ENCODE measurements at regions not wholly inside any gene's neighbourhood (a gene's known extent, or its start where the extent isn't known, plus 50 kb on each side); places are given as distances from the start of the nearest gene placed in this dataset.

GRCh38 chr10:8986975-8987374 is 932.5 kb downstream of the GATA3 start:
- no peak for ATAC-seq
- no peak overlapping the region for H3K27ac Mint-ChIP-seq

GRCh38 chr10:8987712-8988111 is 933.2 kb downstream of the GATA3 start:
- Mint-ChIP-seq H3K27ac (no peak overlapping the region), H3K4me1 (no peaks in the 10 kb centered on the region), H3K27me3 (no peaks in the 10 kb centered on the region), H3K9me3 (peaks cover 2% of the 10 kb centered on the region), H3K36me3 (no peaks in the 10 kb centered on the region), H3K4me3 (no peak overlapping the region)
- ATAC-seq: no peak

More at GRCh38 chr10:8986975-8987374, 932.5 kb downstream of the GATA3 start:
- H3K4me1 Mint-ChIP-seq: no peaks in the 10 kb centered on the region
- no peak overlapping the region for H3K4me3 Mint-ChIP-seq
- H3K9me3 Mint-ChIP-seq: peaks cover 2% of the 10 kb centered on the region
- H3K36me3 Mint-ChIP-seq: no peaks in the 10 kb centered on the region
- H3K27me3 Mint-ChIP-seq: no peaks in the 10 kb centered on the region

GRCh38 chr10:8990280-8990987 is 935.9 kb downstream of the GATA3 start:
- Mint-ChIP-seq H3K9me3 (peaks cover 2% of the 10 kb centered on the region), H3K27me3 (no peaks in the 10 kb centered on the region), H3K36me3 (no peaks in the 10 kb centered on the region), H3K4me1 (no peaks in the 10 kb centered on the region), H3K27ac (no peak overlapping the region), H3K4me3 (no peak overlapping the region)
- no peak for ATAC-seq

- Mint-ChIP-seq H3K4me1 (no peaks in the 10 kb centered on the region), H3K27me3 (no peaks in the 10 kb centered on the region), H3K36me3 (no peaks in the 10 kb centered on the region), H3K4me3 (no peak overlapping the region), H3K27ac (no peak overlapping the region), H3K9me3 (peaks cover 2% of the 10 kb centered on the region)
- ATAC-seq: no peak
Measured at GRCh38 chr10:8992009-8992408, 937.5 kb downstream of the GATA3 start.

- Mint-ChIP-seq H3K36me3 (no peaks in the 10 kb centered on the region), H3K27me3 (no peaks in the 10 kb centered on the region), H3K4me3 (no peak overlapping the region), H3K4me1 (no peaks in the 10 kb centered on the region), H3K27ac (no peak overlapping the region), H3K9me3 (peaks cover 2% of the 10 kb centered on the region)
- ATAC-seq: no peak
Measured at GRCh38 chr10:8993864-8994263, 939.4 kb downstream of the GATA3 start.

GRCh38 chr10:8998751-8999150 is 944.3 kb downstream of the GATA3 start:
- no peak for ATAC-seq
- no peaks in the 10 kb centered on the region for H3K27me3 Mint-ChIP-seq
- H3K27ac Mint-ChIP-seq: no peak overlapping the region
- no peak overlapping the region for H3K4me3 Mint-ChIP-seq
- no peaks in the 10 kb centered on the region for H3K4me1 Mint-ChIP-seq
- H3K9me3 Mint-ChIP-seq: no peaks in the 10 kb centered on the region
- no peaks in the 10 kb centered on the region for H3K36me3 Mint-ChIP-seq

- H3K27me3 Mint-ChIP-seq: no peaks in the 10 kb centered on the region
- ATAC-seq: no peak
- H3K36me3 Mint-ChIP-seq: no peaks in the 10 kb centered on the region
- no peak overlapping the region for H3K4me3 Mint-ChIP-seq
- no peaks in the 10 kb centered on the region for H3K4me1 Mint-ChIP-seq
- H3K9me3 Mint-ChIP-seq: no peaks in the 10 kb centered on the region
- no peak overlapping the region for H3K27ac Mint-ChIP-seq
Measured at GRCh38 chr10:9003122-9003521, 948.6 kb downstream of the GATA3 start.

- no peak overlapping the region for H3K4me3 Mint-ChIP-seq
- no peak for ATAC-seq
- H3K27ac Mint-ChIP-seq: no peak overlapping the region
Measured at GRCh38 chr10:9004736-9005135, 950.2 kb downstream of the GATA3 start.

GRCh38 chr10:9009505-9009904 is 955.0 kb downstream of the GATA3 start:
- no peaks in the 10 kb centered on the region for H3K27me3 Mint-ChIP-seq
- no peak overlapping the region for H3K27ac Mint-ChIP-seq
- H3K36me3 Mint-ChIP-seq: no peaks in the 10 kb centered on the region
- no peak for ATAC-seq
- no peak overlapping the region for H3K4me3 Mint-ChIP-seq
- no peaks in the 10 kb centered on the region for H3K9me3 Mint-ChIP-seq
- H3K4me1 Mint-ChIP-seq: no peaks in the 10 kb centered on the region

More at GRCh38 chr10:9004736-9005135, 950.2 kb downstream of the GATA3 start:
- Mint-ChIP-seq H3K4me1 (no peaks in the 10 kb centered on the region), H3K9me3 (no peaks in the 10 kb centered on the region), H3K27me3 (no peaks in the 10 kb centered on the region), H3K36me3 (no peaks in the 10 kb centered on the region)

- ATAC-seq: no peak
- no peaks in the 10 kb centered on the region for H3K27me3 Mint-ChIP-seq
- H3K27ac Mint-ChIP-seq: no peak overlapping the region
- no peaks in the 10 kb centered on the region for H3K4me1 Mint-ChIP-seq
- H3K36me3 Mint-ChIP-seq: no peaks in the 10 kb centered on the region
- no peak overlapping the region for H3K4me3 Mint-ChIP-seq
- no peaks in the 10 kb centered on the region for H3K9me3 Mint-ChIP-seq
Measured at GRCh38 chr10:9010093-9010492, 955.6 kb downstream of the GATA3 start.

- no peak overlapping the region for H3K27ac Mint-ChIP-seq
Measured at GRCh38 chr10:9010931-9011670, 956.6 kb downstream of the GATA3 start.

GRCh38 chr10:9012312-9012711 is 957.8 kb downstream of the GATA3 start:
- no peak for ATAC-seq
- Mint-ChIP-seq H3K27me3 (no peaks in the 10 kb centered on the region), H3K4me1 (no peaks in the 10 kb centered on the region), H3K27ac (no peak overlapping the region), H3K9me3 (no peaks in the 10 kb centered on the region), H3K36me3 (no peaks in the 10 kb centered on the region), H3K4me3 (no peak overlapping the region)

More at GRCh38 chr10:9010931-9011670, 956.6 kb downstream of the GATA3 start:
- Mint-ChIP-seq H3K36me3 (no peaks in the 10 kb centered on the region), H3K27me3 (no peaks in the 10 kb centered on the region), H3K4me3 (no peak overlapping the region), H3K4me1 (no peaks in the 10 kb centered on the region), H3K9me3 (no peaks in the 10 kb centered on the region)
- ATAC-seq: no peak

GRCh38 chr10:9015005-9015404 is 960.5 kb downstream of the GATA3 start:
- no peaks in the 10 kb centered on the region for H3K9me3 Mint-ChIP-seq
- no peak for ATAC-seq
- no peaks in the 10 kb centered on the region for H3K4me1 Mint-ChIP-seq
- H3K27me3 Mint-ChIP-seq: no peaks in the 10 kb centered on the region
- no peaks in the 10 kb centered on the region for H3K36me3 Mint-ChIP-seq
- H3K4me3 Mint-ChIP-seq: no peak overlapping the region
- H3K27ac Mint-ChIP-seq: no peak overlapping the region

- no peak for ATAC-seq
- H3K36me3 Mint-ChIP-seq: no peaks in the 10 kb centered on the region
- no peaks in the 10 kb centered on the region for H3K4me1 Mint-ChIP-seq
- H3K4me3 Mint-ChIP-seq: no peak overlapping the region
- no peak overlapping the region for H3K27ac Mint-ChIP-seq
- H3K27me3 Mint-ChIP-seq: no peaks in the 10 kb centered on the region
- H3K9me3 Mint-ChIP-seq: no peaks in the 10 kb centered on the region
Measured at GRCh38 chr10:9015447-9015846, 961.0 kb downstream of the GATA3 start.

GRCh38 chr10:9016930-9017329 is 962.4 kb downstream of the GATA3 start:
- H3K27me3 Mint-ChIP-seq: no peaks in the 10 kb centered on the region
- ATAC-seq: no peak
- H3K9me3 Mint-ChIP-seq: no peaks in the 10 kb centered on the region
- H3K4me1 Mint-ChIP-seq: no peaks in the 10 kb centered on the region
- no peak overlapping the region for H3K4me3 Mint-ChIP-seq
- no peaks in the 10 kb centered on the region for H3K36me3 Mint-ChIP-seq
- H3K27ac Mint-ChIP-seq: no peak overlapping the region

Data from stimulated activated memory B cell treated with anti-CD40 and anti-IgM and Interleukin-4, amounts not matched to agents 10 μg/mL and 1 μg/mL and 100 μg/mL, for 72 hours (primary cell).